ENCODE measurements at regions not wholly inside any gene's neighbourhood (a gene's known extent, or its start where the extent isn't known, plus 50 kb on each side); places are given as distances from the start of the nearest gene placed in this dataset.
"Not testable (repeated sequence)": the region's sequence is repeated elsewhere in the genome, so short reads cannot be mapped to it uniquely, and the experiment has no call there.

- DNase-seq = no peak
Measured at GRCh38 chr3:34547297-34547920, 749.0 kb downstream of the PDCD6IP start.

DNA sequence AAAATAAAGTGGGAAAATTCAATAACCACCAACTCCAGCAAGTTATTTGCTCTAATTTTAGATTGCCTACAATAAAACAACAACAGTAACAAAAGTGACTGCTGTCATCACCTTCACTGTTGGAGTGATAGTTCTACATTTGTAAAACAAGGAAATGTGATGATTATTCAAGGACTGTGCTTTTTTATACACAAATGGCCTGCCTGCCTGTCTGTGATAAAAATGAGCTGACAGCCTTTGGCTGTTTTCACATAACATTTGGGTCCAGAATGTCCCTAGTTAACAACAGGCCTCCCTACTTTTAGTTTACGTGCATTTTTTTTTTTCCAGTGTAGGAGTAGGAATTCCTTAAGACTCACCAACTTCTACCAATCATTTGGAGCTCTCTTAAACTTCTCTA is 768.8 kb downstream of the PDCD6IP start:
- DNase-seq = no peak

GRCh38 chr3:34568766-34569165 is 770.3 kb downstream of the PDCD6IP start:
- DNase-seq = no peak

GRCh38 chr3:34569437-34569836 is 771.0 kb downstream of the PDCD6IP start:
- no peak for DNase-seq

DNA sequence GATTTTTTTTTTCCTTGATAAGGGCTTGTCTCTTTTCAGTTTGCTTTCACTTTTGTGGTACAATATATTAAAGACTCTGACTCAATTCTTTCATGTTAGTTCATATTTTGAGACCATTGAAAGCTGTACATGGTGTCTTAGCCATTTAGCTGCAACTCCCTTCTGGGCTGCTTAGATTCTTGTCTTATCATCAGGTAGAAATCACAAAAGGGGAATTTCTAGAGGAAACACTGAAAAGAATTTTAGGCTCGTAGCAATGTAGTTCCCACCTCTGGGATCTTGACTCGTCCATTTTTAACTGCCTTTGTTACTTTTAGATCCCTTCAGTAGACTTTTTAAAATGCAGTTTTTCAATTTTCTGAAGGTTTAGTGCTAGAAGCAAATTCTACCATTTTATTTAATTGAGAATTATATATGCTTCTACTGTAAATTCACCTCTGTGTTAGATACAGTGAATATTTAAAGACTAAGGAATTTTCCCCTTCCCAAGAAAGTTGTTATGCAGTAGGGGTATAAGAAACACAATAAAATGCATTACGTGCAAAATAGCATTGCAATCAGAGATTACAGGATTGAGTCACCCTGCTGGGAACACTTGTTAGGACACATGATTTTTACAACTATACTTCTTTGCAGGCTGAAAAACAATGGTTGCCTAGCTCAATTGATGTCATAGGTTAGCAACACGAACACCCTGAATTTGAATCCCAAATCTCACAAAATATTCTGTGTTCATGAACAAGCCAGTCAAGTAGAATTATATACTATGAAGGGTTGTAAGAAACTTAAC is 772.7 kb downstream of the PDCD6IP start:
- no peak for DNase-seq

DNA sequence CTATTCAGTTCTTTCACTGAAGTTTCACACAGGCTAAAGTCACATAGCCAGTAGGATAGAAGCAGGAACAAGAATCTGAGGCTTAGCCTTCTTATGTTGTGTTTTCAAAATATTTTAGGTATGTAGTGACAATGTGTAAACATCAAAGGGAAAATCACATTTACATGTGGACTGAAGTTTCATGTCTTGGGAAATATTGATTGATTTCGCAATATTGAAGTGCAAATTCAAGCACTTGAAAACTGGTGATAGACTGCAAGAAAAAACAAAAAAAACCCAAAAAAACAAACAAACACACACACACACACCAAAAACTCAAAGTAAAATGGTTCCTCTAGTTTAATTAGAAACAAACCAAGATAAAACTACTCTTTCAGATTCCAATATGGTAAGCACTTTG is 773.3 kb downstream of the PDCD6IP start:
- DNase-seq = no peak

DNA sequence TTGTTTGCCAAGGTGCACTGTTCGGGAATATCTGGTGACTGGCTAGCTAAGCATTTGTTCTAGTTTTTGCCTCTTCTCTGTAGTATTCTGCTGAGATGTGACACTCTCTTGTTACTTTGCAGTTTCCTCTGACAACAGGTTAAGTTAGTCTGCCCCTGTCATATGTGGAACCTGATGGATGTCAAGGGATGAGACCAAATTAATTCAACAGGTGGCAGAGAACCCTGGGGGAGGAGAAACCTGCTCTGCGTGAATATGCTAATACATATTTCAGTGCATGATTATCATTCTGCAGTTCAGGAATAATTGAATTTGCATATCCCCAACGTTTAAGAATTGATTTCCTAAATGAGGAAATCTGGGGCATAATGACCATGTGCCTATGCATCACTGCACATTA is 777.3 kb downstream of the PDCD6IP start:
- DNase-seq = no peak

GRCh38 chr3:34582055-34582454 is 783.6 kb downstream of the PDCD6IP start:
- no peak for DNase-seq

- no peak for DNase-seq
Measured at GRCh38 chr3:34583451-34583850, 785.0 kb downstream of the PDCD6IP start.

DNA sequence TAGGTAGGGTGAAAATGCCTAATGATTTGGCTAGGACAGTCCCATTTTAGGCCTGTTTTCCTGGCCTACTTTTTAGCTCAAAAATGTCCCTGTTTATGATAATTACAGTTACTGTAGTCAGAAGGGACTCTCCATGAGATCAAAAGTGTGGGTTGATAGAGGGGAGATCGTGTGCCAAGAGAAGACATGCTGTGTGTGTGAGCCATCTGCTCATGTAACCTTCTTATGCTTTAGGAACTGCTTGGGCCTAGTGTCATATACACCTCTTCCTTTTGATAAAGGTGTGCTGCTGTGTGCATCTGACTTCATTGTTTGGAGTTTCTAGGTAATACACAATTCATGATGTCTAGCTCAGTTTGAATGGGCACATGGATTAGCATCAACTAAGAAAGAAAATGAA is 786.5 kb downstream of the PDCD6IP start:
- no peak for DNase-seq

DNA sequence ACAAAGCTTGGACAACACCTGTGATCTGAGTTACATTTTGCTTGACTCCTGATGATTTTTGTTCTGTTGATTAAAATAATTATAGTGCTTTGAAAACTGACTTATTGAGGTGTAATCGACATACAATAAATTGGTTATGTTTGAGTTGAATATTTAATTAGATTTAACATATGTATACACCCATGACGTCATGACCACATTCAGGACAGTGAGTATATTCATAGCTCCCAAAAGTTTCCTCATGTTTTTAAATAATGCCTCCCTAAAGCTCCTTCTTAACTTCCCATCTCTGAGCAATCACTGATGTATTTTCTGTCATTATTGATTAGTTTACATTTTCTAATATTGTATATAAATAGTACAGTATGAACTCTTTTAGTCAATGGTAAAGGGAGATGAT is 801.2 kb downstream of the PDCD6IP start:
- DNase-seq = no peak

DNA sequence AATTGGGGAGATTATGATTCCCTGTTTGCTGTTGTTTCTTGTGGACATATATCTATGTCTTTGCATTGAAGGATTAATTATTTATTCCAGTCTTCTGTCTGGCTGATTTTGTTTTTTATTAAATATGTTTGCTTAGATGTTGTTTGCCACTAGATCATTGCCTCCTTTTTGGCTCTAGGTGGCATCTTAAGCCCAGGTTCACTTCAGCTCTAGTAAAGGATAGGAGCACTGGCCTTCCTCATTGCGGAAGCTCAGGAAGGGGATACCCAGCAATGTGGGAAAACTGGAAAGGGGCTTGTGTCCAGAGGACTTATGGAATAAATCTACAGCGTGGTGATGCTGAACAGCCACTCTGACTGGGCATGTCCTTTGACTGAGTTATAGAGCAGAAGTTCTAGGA is 821.6 kb downstream of the PDCD6IP start:
- no peak for DNase-seq

DNA sequence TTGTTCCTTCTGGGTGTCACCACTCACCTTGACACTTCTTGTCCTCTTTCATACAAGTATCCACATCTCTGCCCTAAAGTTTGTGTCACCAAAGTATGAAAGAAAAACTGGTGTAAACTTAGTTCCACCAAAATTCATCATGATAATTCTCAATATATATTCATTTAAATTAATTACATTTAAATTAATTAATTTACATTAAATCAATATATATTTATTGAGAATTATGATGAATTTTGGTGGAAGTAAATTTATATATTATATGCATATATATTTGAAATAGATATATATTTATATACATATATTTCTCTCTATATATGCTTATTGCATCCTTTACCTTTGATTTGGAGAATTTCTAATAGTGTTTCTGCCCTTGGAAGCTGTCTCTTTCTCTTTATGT is 828.3 kb downstream of the PDCD6IP start:
- no peak for DNase-seq

- DNase-seq = no peak
Measured at GRCh38 chr3:34634939-34635338, 836.5 kb downstream of the PDCD6IP start.

DNA sequence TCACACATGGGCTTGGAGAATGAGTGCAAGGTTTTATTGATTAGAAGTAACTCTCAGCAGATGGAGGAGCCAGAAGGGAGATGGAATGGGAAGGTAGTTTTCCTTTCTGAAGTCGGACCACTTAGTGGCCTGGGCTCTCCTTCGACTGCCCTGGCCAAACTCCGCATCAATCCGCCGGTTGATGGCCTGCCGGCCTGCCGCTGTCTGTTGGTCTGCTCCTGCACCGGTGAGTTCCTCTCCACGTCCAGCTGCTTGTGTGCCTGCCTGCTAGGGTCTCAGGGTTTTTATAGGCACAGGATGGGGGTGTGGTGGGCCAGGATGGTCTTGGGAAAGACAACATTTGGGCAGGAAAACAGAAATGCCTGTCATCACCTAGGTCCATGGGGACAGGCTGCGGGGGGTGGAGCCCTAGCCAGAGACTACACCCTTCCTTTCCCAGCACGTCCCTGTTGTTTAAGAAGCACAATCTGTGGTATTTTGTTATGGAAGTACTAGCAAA is 837.0 kb downstream of the PDCD6IP start:
- DNase-seq = no peak

GRCh38 chr3:34646911-34647460 is 848.6 kb downstream of the PDCD6IP start:
- DNase-seq = no peak

GRCh38 chr3:34650131-34650530 is 851.7 kb downstream of the PDCD6IP start:
- no peak for DNase-seq

GRCh38 chr3:34668915-34669314 is 870.5 kb downstream of the PDCD6IP start:
- DNase-seq = no peak

GRCh38 chr3:34669490-34669889 is 871.1 kb downstream of the PDCD6IP start:
- DNase-seq = no peak

GRCh38 chr3:34675383-34676120 is 877.1 kb downstream of the PDCD6IP start:
- DNase-seq = no peak

- no peak for DNase-seq
Measured at GRCh38 chr3:34676436-34676835, 878.0 kb downstream of the PDCD6IP start.

DNA sequence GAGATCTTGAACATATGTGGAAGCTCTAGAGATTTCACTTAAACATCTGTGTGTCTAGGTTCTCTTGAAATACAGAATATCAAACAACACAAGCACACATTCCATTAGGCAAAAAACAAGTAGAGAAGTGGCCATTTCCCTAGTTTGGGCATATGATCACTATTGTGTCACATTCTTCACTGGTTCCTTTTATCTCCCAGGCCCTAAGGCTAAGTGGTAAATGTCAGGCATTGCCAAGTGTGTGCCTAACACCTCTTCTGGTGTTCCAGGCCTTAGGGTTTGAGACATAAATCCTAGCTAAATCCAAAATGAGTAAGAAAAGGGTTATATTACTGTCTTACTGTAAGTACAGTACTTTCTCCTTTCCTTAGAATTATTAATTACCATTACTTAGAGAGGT is 880.1 kb downstream of the PDCD6IP start:
- no peak for DNase-seq

GRCh38 chr3:34679055-34679454 is 880.6 kb downstream of the PDCD6IP start:
- DNase-seq = not testable (repeated sequence)

GRCh38 chr3:34683851-34684250 is 885.4 kb downstream of the PDCD6IP start:
- peak; percentile 31 for DNase-seq
